ENCODE measurements at regions not wholly inside any gene's neighbourhood (a gene's known extent, or its start where the extent isn't known, plus 50 kb on each side); places are given as distances from the start of the nearest gene placed in this dataset.
"Not testable (repeated sequence)": the region's sequence is repeated elsewhere in the genome, so short reads cannot be mapped to it uniquely, and the experiment has no call there.

DNA sequence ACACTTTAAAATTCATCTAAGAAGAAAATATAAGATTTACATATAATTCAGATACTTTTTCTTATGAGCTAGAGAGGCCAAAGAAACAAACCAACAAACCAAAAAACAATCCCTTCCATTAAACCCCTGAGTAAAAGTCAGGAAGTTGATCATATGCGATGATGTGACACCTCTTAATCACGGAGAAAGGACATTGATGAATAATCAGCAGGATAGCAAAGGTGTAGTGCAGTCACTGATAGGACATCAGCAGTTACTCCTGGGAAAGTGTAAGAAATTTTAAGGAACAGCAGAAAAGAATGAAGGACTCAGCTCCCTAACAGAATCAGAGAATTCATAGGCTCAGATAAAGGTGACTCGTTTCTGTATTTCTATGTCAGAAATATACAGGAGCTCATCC, 202.4 kb upstream of the EDNRB start:
- intact Hi-C loops (cut with DNase I), result loop anchor here in 1 of 2 donors (5.0 kb wide), 1 partner anchor 339 kb away; no protein-coding TSS in a partner anchor
- 13% methylated on average over 3 of the region's 3 CpGs for WGBS (ENCODE audit: insufficient coverage, low coverage, low lambda C conversion rate, missing lambda C conversion rate)
- H3K27me3 ChIP-seq, result no peaks in the 10 kb centered on the region
- TF ChIP-seq, protein P1, sequence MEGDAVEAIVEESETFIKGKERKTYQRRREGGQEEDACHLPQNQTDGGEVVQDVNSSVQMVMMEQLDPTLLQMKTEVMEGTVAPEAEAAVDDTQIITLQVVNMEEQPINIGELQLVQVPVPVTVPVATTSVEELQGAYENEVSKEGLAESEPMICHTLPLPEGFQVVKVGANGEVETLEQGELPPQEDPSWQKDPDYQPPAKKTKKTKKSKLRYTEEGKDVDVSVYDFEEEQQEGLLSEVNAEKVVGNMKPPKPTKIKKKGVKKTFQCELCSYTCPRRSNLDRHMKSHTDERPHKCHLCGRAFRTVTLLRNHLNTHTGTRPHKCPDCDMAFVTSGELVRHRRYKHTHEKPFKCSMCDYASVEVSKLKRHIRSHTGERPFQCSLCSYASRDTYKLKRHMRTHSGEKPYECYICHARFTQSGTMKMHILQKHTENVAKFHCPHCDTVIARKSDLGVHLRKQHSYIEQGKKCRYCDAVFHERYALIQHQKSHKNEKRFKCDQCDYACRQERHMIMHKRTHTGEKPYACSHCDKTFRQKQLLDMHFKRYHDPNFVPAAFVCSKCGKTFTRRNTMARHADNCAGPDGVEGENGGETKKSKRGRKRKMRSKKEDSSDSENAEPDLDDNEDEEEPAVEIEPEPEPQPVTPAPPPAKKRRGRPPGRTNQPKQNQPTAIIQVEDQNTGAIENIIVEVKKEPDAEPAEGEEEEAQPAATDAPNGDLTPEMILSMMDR (IDR thresholded peaks at IDR 0.05), result no peak
- no peak for TF ChIP-seq POLR2A (IDR thresholded peaks at IDR 0.05)
- no peaks in the 10 kb centered on the region for H3K9me3 ChIP-seq
- ATAC-seq, result no peak
- H3K4me1 ChIP-seq, result no peaks in the 10 kb centered on the region
- no peak for DNase-seq
- no peak overlapping the region for H3K4me3 ChIP-seq
- H3K27ac ChIP-seq, result no peak overlapping the region
- H3K36me3 ChIP-seq, result no peaks in the 10 kb centered on the region

DNA sequence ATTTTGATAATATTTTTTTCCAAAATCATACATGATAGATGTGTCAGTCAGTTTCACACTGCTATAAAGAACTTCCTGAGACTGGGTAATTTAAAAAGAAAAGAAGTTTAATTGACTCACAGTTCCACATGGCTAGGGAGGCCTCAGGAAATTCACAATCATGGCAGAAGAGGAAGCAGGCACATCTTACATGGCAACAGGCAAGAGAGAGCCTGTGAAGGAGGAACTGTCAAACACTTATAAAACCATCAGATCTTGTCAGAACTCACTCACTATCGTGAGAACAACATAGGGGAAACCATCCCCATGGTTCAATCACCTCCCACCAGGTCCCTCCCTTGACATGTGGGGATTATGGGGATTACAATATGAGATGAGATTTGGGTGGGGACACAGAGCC, 201.5 kb upstream of the EDNRB start:
- H3K9me3 ChIP-seq, ATAC-seq, H3K27ac ChIP-seq, H3K4me1 ChIP-seq, H3K27me3 ChIP-seq, H3K4me3 ChIP-seq, H3K36me3 ChIP-seq, DNase-seq: not testable (repeated sequence)
- intact Hi-C loops (cut with DNase I), result loop anchor here in 1 of 2 donors (5.0 kb wide), 1 partner anchor 338 kb away; no protein-coding TSS in a partner anchor
- WGBS (ENCODE audit: insufficient coverage, low coverage, low lambda C conversion rate, missing lambda C conversion rate), result 0% methylated on average over 1 of the region's 1 CpG

DNA sequence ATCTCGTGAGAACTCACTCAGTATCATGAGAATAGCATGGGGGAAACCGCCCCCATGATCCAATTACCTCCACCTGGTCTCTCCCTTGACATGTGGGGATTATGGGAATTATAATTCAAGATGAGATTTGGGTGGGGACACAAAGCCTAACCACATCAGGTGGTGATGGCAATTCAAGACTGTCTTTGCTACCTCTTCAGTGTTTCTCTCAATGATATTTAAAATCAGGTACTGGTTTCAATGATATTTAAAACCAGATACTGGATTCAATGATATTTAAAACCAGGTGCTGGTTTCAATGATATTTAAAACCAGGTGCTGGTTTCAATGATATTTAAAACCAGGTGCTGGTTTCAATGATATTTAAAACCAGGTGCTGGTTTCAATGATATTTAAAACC, 198.4 kb upstream of the EDNRB start:
- not testable (repeated sequence) for H3K27ac ChIP-seq, DNase-seq, H3K9me3 ChIP-seq, H3K27me3 ChIP-seq, H3K4me1 ChIP-seq, H3K36me3 ChIP-seq, H3K4me3 ChIP-seq, ATAC-seq
- 17% methylated on average over 1 of the region's 2 CpGs for WGBS (ENCODE audit: insufficient coverage, low coverage, low lambda C conversion rate, missing lambda C conversion rate)
- intact Hi-C loops (cut with DNase I), result loop anchor here in 1 of 2 donors (10.0 kb wide), 1 partner anchor 342 kb away; no protein-coding TSS in a partner anchor

DNA sequence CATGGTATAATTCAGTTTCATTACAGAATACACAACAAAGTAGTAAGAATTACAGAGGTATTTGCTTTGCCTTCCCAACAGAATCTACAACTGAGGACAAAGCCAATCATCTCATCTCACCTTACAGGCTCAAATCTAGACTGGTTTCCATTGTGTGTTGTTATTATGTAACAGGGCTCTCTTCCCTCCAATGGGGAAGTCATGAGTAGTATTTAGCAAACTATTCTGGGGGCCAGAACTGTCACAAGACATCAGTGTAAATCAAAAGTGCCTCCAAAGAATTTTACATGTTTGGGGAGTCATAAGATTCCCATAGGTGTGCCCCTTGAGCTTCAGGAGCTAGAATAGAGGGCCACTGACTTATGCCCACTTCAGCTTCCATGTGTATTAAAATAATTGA, 187.0 kb upstream of the EDNRB start:
- intact Hi-C loops (cut with DNase I), result no loop called here
- H3K27ac ChIP-seq, result no peak overlapping the region
- DNase-seq (no peak), ATAC-seq (peak in 1 of 4 donors; percentile 36)
- TF ChIP-seq, protein P1 (IDR thresholded peaks at IDR 0.05), result no peak
- no peak for TF ChIP-seq POLR2A (IDR thresholded peaks at IDR 0.05)
- H3K4me1 ChIP-seq, result no peaks in the 10 kb centered on the region
- no peaks in the 10 kb centered on the region for H3K27me3 ChIP-seq
- no peak overlapping the region for H3K4me3 ChIP-seq
- no peaks in the 10 kb centered on the region for H3K9me3 ChIP-seq
- H3K36me3 ChIP-seq, result no peaks in the 10 kb centered on the region

DNA sequence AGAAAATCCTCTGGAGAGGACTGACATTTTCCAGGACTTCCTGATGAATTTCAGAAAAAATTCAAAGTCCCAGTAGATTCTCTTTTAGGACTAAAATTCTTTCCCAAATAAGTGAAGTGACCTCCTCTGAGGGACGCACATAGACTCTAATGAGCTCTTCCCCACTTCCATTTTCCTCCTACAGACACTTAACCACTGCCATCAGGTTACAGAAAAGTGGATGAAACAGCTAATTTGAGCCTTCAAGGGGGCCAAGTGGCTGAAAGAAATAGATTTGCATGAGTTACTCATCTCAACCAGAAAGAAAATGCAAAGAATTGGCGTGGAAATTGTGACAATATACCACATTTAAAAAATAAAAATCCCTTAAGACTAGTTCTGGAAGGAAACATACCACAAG, 185.3 kb upstream of the EDNRB start:
- no peaks in the 10 kb centered on the region for H3K4me1 ChIP-seq
- DNase-seq, result no peak
- H3K4me3 ChIP-seq, result no peak overlapping the region
- intact Hi-C loops (cut with DNase I), result no loop called here
- TF ChIP-seq, protein P1 (IDR thresholded peaks at IDR 0.05), result no peak
- TF ChIP-seq POLR2A (IDR thresholded peaks at IDR 0.05), result no peak
- no peaks in the 10 kb centered on the region for H3K9me3 ChIP-seq
- no peaks in the 10 kb centered on the region for H3K27me3 ChIP-seq
- ATAC-seq, result no peak
- no peak overlapping the region for H3K27ac ChIP-seq
- no peaks in the 10 kb centered on the region for H3K36me3 ChIP-seq
- WGBS (ENCODE audit: insufficient coverage, low coverage, low lambda C conversion rate, missing lambda C conversion rate), result 35% methylated on average over 2 of the region's 2 CpGs

DNA sequence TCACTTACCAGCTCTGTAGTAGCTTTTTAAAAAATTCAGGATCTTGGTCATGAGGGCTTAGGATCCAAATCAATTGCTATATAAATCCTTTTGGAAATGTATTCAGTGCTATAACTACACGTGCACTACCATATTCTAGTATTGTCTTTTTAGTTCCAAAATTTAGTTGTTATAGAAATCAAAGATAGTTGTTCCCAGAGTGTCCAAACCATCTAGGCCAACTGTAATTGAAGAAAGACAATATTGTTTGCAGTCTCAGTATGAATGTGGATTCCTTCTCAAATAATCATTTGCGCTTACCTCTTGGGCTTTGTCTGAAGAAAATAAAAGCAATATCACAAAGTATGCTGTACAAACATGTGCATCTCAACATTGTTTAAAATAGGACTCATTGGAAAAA, 184.1 kb upstream of the EDNRB start:
- no peaks in the 10 kb centered on the region for H3K9me3 ChIP-seq
- no peaks in the 10 kb centered on the region for H3K4me1 ChIP-seq
- no peak overlapping the region for H3K27ac ChIP-seq
- no peaks in the 10 kb centered on the region for H3K27me3 ChIP-seq
- no peak for ATAC-seq
- TF ChIP-seq POLR2A (IDR thresholded peaks at IDR 0.05), result no peak
- 50% methylated on average over 2 of the region's 2 CpGs for WGBS (ENCODE audit: insufficient coverage, low coverage, low lambda C conversion rate, missing lambda C conversion rate)
- intact Hi-C loops (cut with DNase I), result no loop called here
- DNase-seq, result no peak
- no peak overlapping the region for H3K4me3 ChIP-seq
- H3K36me3 ChIP-seq, result no peaks in the 10 kb centered on the region
